ENCODE measurements at regions not wholly inside any gene's neighbourhood (a gene's known extent, or its start where the extent isn't known, plus 50 kb on each side); places are given as distances from the start of the nearest gene placed in this dataset.

GRCh38 chr14:26735811-26736210, 138.0 kb upstream of the NOVA1 start:
- TF ChIP-seq CTCF (conservative IDR thresholded peaks at IDR 0.05; ENCODE audit: low read depth, low read length) (no peak), EZH2 (IDR thresholded peaks at IDR 0.05; ENCODE audit: borderline replicate concordance, low read depth, low read length, poor library complexity, severe bottlenecking) (no peak)

All from A673 (cell line).